PC-3 (cell line): ENCODE measurements at regions not wholly inside any gene's neighbourhood (a gene's known extent, or its start where the extent isn't known, plus 50 kb on each side); places are given as distances from the start of the nearest gene placed in this dataset.

Experiments
- ATAC-seq: fragments of 200-7000 bp; cut with Tn5 transposase; 2 replicates; pipeline ENCODE4 v1.9.1; 2020; ENCODE audit warnings: mild to moderate bottlenecking, moderate library complexity
- BruUV-seq: library from RNA; stranded (reverse); fragments of 400-500 nt; replicated peaks from 2 replicates; lab custom pipeline; 2021; lab: Mats Ljungman, UMichigan
- CTCF ChIA-PET: fragments of 300-600 bp; sonication (Branson Sonifier 250); formaldehyde crosslinking; loops from one replicate; lab custom pipeline; 2022; ENCODE audit warnings: antibody characterized with exemption; lab: Charles Lee
- POLR2A ChIA-PET: fragments of 300-600 bp; sonication (Branson Sonifier 250); formaldehyde crosslinking; loops from one replicate; lab custom pipeline; 2022; ENCODE audit warnings: antibody characterized with exemption; ENCODE audit not compliant: unreplicated experiment; lab: Charles Lee
- DNase-seq: peaks from one replicate; pipeline ENCODE4 v3.0.0-alpha.2; 2015
- H2AFZ ChIP-seq: fragments of 300-600 bp; sonication (generic); 2 replicates; pipeline ENCODE4 v1.6.0; 2016; ENCODE audit warnings: antibody characterized with exemption, low read length
- H3F3A ChIP-seq: fragments of 300-600 bp; sonication (generic); one replicate; pipeline ENCODE4 v1.6.0; 2017; ENCODE audit warnings: antibody characterized with exemption, low read length, control low read depth, mild to moderate bottlenecking; ENCODE audit not compliant: unreplicated experiment
- H3K27ac ChIP-seq: fragments of 300-600 bp; sonication (generic); 2 replicates; pipeline ENCODE4 v1.5.1; 2016; ENCODE audit warnings: mild to moderate bottlenecking, low read length
- H3K27me3 ChIP-seq: fragments of 300-600 bp; sonication (generic); 2 replicates; pipeline ENCODE4 v1.6.1; 2016; ENCODE audit warnings: low read length, mixed read lengths
- H3K36me3 ChIP-seq: fragments of 300-600 bp; sonication (generic); 2 replicates; pipeline ENCODE4 v1.6.1; 2016; ENCODE audit warnings: low read depth, mixed run types, low read length, mixed read lengths
- H3K4me1 ChIP-seq: fragments of 300-600 bp; sonication (generic); 2 replicates; pipeline ENCODE4 v1.5.1; 2016; ENCODE audit warnings: low read length; ENCODE audit not compliant: insufficient read depth
- H3K4me2 ChIP-seq: fragments of 300-600 bp; sonication (generic); 2 replicates; pipeline ENCODE4 v1.6.0; 2016; ENCODE audit warnings: low read length
- H3K4me3 ChIP-seq: fragments of 300-600 bp; sonication (generic); 2 replicates; pipeline ENCODE4 v1.5.1; 2016; ENCODE audit warnings: mild to moderate bottlenecking, low read length, mixed read lengths
- H3K79me2 ChIP-seq: fragments of 300-600 bp; sonication (generic); 2 replicates; pipeline ENCODE4 v1.6.1; 2017; ENCODE audit warnings: low read length, mixed read lengths
- H3K9ac ChIP-seq: fragments of 300-600 bp; sonication (generic); 2 replicates; pipeline ENCODE4 v1.6.0; 2016; ENCODE audit warnings: mild to moderate bottlenecking, low read length
- H3K9me2 ChIP-seq: fragments of 300-600 bp; sonication (generic); replicated peaks from 2 replicates; pipeline ENCODE4 v1.6.1; 2016; ENCODE audit warnings: mixed run types, low read length, mixed read lengths
- H3K9me3 ChIP-seq: fragments of 300-600 bp; sonication (generic); 2 replicates; pipeline ENCODE4 v1.6.1; 2016; ENCODE audit warnings: low read length, mixed read lengths
- H4K20me1 ChIP-seq: fragments of 300-600 bp; sonication (generic); 2 replicates; pipeline ENCODE4 v1.6.1; 2016; ENCODE audit warnings: low read length, mixed read lengths
- EZH2 ChIP-seq: fragments of 300-600 bp; sonication (generic); IDR thresholded peaks from one replicate; pipeline ENCODE4 v1.6.1; 2017; ENCODE audit warnings: antibody characterized with exemption, mild to moderate bottlenecking, low read length; ENCODE audit not compliant: unreplicated experiment
- EZH2phosphoT487 ChIP-seq: fragments of 300-600 bp; sonication (generic); IDR thresholded peaks from 2 replicates; pipeline ENCODE4 v1.6.1; 2018; ENCODE audit warnings: mild to moderate bottlenecking, antibody characterized with exemption, low read length, borderline replicate concordance
- intact Hi-C: fragments of 100-400 bp; cut with micrococcal nuclease; formaldehyde crosslinking; loops from 2 replicates; pipeline ENCODE4 v1.9.0; 2023
- TF ChIP-seq, protein P1 (sequence below): fragments of 300-600 bp; sonication (generic); conservative IDR thresholded peaks from 2 replicates; pipeline ENCODE4 v1.5.1; 2017; ENCODE audit warnings: antibody characterized with exemption, low read depth, mild to moderate bottlenecking, low read length

DNA sequence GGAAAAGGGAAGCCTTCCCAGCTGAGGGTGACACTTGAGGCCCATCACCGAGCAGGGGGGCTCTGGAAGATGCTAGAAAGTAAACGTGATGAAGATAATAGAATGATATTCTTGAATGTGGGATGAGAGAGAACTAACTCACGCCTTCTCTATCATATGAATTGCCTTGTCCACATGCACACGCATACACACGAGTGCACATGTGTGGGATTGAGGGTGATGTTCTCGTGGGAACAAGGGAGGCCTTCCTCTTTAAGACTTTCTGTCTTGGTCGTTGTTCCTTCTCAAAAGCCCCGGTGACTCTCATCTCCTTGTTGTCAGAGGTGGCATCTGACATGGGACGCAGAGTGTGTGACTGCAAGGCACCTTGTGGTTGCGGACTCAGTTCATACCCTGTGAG, 436.9 kb downstream of the ZNF516 start:
- Histone ChIP-seq H3K27ac (no peak overlapping the region), H3K4me3 (no peak overlapping the region), H3K9ac (no peak overlapping the region), H3K4me2 (no peak overlapping the region), H3K9me3 (no peaks in the 10 kb centered on the region), H4K20me1 (no peaks in the 10 kb centered on the region), H3K79me2 (no peaks in the 10 kb centered on the region), H3K9me2 (no peaks in the 10 kb centered on the region), H3K4me1 (no peaks in the 10 kb centered on the region), H3K36me3 (no peaks in the 10 kb centered on the region), H3K27me3 (peaks cover 85% of the 10 kb centered on the region), H3F3A (no peaks in the 10 kb centered on the region), H2AFZ (no peak overlapping the region)
- no peak for DNase-seq
- no TSS peak for BruUV-seq
- TF ChIP-seq EZH2phosphoT487 (no peak), EZH2 (no peak)
- TF ChIP-seq, protein P1, sequence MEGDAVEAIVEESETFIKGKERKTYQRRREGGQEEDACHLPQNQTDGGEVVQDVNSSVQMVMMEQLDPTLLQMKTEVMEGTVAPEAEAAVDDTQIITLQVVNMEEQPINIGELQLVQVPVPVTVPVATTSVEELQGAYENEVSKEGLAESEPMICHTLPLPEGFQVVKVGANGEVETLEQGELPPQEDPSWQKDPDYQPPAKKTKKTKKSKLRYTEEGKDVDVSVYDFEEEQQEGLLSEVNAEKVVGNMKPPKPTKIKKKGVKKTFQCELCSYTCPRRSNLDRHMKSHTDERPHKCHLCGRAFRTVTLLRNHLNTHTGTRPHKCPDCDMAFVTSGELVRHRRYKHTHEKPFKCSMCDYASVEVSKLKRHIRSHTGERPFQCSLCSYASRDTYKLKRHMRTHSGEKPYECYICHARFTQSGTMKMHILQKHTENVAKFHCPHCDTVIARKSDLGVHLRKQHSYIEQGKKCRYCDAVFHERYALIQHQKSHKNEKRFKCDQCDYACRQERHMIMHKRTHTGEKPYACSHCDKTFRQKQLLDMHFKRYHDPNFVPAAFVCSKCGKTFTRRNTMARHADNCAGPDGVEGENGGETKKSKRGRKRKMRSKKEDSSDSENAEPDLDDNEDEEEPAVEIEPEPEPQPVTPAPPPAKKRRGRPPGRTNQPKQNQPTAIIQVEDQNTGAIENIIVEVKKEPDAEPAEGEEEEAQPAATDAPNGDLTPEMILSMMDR, result no peak
- intact Hi-C loops, result no loop called here
- CTCF ChIA-PET, result no interaction called here
- POLR2A ChIA-PET, result no interaction called here
- no peak for ATAC-seq

DNA sequence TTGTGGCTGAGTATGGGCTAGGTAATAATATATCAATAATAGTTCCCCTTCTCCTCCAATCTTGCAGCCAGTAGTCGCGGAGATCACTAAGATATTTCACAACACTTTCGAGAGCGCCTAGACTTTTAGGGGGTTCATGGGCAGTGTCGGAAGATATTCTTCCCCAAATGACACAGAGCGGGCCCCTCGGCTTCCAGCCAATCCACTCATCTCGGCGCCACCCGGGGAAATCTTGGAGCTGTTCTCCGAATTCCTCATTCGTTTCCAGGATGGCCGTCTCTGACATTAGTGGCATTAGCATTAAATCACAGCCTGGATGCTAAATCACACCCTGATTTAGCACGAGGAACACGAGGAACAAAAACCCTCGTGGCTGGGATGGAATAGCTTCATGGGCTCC, 437.7 kb downstream of the ZNF516 start:
- Histone ChIP-seq H3K36me3 (no peaks in the 10 kb centered on the region), H3K9me2 (no peaks in the 10 kb centered on the region), H3K9me3 (no peaks in the 10 kb centered on the region), H3K4me2 (no peak overlapping the region), H3K79me2 (no peaks in the 10 kb centered on the region), H3K4me3 (no peak overlapping the region), H3F3A (no peaks in the 10 kb centered on the region), H3K4me1 (no peaks in the 10 kb centered on the region), H4K20me1 (no peaks in the 10 kb centered on the region), H3K27me3 (peaks cover 87% of the 10 kb centered on the region), H3K9ac (no peak overlapping the region), H3K27ac (no peak overlapping the region), H2AFZ (no peak overlapping the region)
- DNase-seq (no peak), ATAC-seq (no peak)
- ChIA-PET CTCF (no interaction called here), POLR2A (no interaction called here)
- intact Hi-C loops, result no loop called here
- BruUV-seq, result no TSS peak
- TF ChIP-seq EZH2, result no peak
- TF ChIP-seq, protein P1, result no peak

DNA sequence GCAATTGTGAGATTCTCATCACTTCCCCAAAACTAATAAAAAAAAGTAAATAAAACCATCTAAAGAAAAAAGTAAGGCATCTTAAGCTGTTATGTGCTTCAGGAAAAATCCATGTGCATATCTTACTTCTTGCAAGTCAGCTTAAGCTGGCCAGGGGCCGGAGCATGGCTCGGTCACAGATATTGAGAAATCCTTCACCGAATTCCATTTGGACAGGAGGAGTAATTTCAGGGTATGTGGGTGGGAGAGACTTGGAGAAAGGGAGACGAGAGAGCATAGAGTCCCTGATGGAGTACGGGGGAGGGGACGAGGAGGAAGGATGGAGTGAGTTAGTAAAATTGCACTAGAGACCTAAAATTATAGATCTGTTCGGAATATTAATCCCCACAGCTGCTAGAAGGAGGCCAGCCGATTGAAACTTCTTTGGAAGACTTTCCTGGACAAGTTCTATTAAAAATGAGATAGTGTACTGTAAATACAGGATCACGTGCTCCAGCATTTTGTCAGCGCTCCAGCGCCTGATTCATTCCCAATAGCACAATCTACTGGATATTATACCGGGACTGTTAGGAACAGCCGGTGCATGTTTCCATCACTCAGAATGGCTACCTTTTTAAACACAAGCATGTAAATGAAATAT, 438.5 kb downstream of the ZNF516 start:
- Histone ChIP-seq H3K4me2 (no peak overlapping the region), H4K20me1 (no peaks in the 10 kb centered on the region), H3K36me3 (no peaks in the 10 kb centered on the region), H2AFZ (no peak overlapping the region), H3K9ac (no peak overlapping the region), H3K9me3 (no peaks in the 10 kb centered on the region), H3K79me2 (no peaks in the 10 kb centered on the region), H3K27me3 (peaks cover 95% of the 10 kb centered on the region), H3K4me3 (no peak overlapping the region), H3K27ac (no peak overlapping the region), H3K4me1 (no peaks in the 10 kb centered on the region), H3K9me2 (no peaks in the 10 kb centered on the region), H3F3A (no peaks in the 10 kb centered on the region)
- no TSS peak for BruUV-seq
- TF ChIP-seq EZH2phosphoT487 (no peak), EZH2 (no peak)
- TF ChIP-seq, protein P1, result no peak
- DNase-seq (no peak), ATAC-seq (no peak)
- ChIA-PET CTCF (no interaction called here), POLR2A (no interaction called here)
- intact Hi-C loops, result no loop called here
